Cerebellar cortex (tissue), 1 donor: ENCODE measurements at regions not wholly inside any gene's neighbourhood (a gene's known extent, or its start where the extent isn't known, plus 50 kb on each side); places are given as distances from the start of the nearest gene placed in this dataset.

ENCODE experiments used
- DNase-seq: peaks from one replicate; pipeline ENCODE4 v3.0.0-alpha.2; 2015; ENCODE audit warnings: low spot score

- peak; percentile 97 for DNase-seq
Measured at GRCh38 chr7:123060446-123060845, 64.9 kb upstream of the TAS2R16 start.

- peak; percentile 97 for DNase-seq
Measured at GRCh38 chr7:123057911-123058310, 62.4 kb upstream of the TAS2R16 start.

GRCh38 chr7:123054357-123055133, 59.0 kb upstream of the TAS2R16 start:
- peak; percentile 24 for DNase-seq

GRCh38 chr7:123051916-123052315, 56.4 kb upstream of the TAS2R16 start:
- no peak for DNase-seq

GRCh38 chr7:123047955-123048354, 52.5 kb upstream of the TAS2R16 start:
- no peak for DNase-seq
